ENCODE measurements at regions not wholly inside any gene's neighbourhood (a gene's known extent, or its start where the extent isn't known, plus 50 kb on each side); places are given as distances from the start of the nearest gene placed in this dataset.

- Histone ChIP-seq H3K4me2 (replicated peaks; ENCODE audit: low read depth, low read length, poor library complexity, severe bottlenecking) (no peak overlapping the region), H4K20me1 (ENCODE audit: control insufficient read depth, insufficient read depth, low read length, poor library complexity, severe bottlenecking) (no peaks in the 10 kb centered on the region), H2AFZ (ENCODE audit: insufficient read depth, low read depth, low read length, poor library complexity, severe bottlenecking) (no peak overlapping the region), H3K9me3 (ENCODE audit: control extremely low read depth in 1 of 3, control insufficient read depth in 2 of 3, insufficient read depth in 1 of 3, low read length in 2 of 3) (peaks cover 0 to 9% (median 2%) of the 10 kb centered on the region in 3 donors), H3K27ac (ENCODE audit: low read length in 2 of 2) (no peak overlapping the region), H3K4me1 (ENCODE audit: control insufficient read depth in 2 of 2, insufficient read depth in 2 of 2, low read length in 2 of 2) (no peaks in the 10 kb centered on the region), H3K27me3 (replicated peaks in 1 of 4; ENCODE audit: control extremely low read depth in 1 of 4, control insufficient read depth in 3 of 4, insufficient read depth in 4 of 4, low read length in 3 of 4) (no peaks in the 10 kb centered on the region), H3K36me3 (replicated peaks in 1 of 2; ENCODE audit: control extremely low read depth in 1 of 2, control insufficient read depth in 1 of 2, extremely low read depth in 1 of 2, insufficient read depth in 2 of 2, low read length in 1 of 2) (no peaks in the 10 kb centered on the region), H3K4me3 (ENCODE audit: control extremely low read depth in 1 of 5, extremely low read depth in 1 of 5, insufficient read depth in 1 of 5, low read depth in 2 of 5, low read length in 4 of 5) (no peak overlapping the region), H3K79me2 (ENCODE audit: control insufficient read depth, insufficient read depth, low read length) (no peaks in the 10 kb centered on the region), H3K9ac (ENCODE audit: low read length) (no peak overlapping the region)
- Mint-ChIP-seq H3K27me3 (no peaks in the 10 kb centered on the region), H3K9me3 (ENCODE audit: insufficient read depth) (peaks cover 12% of the 10 kb centered on the region), H3K4me3 (no peak overlapping the region), H3K4me1 (no peaks in the 10 kb centered on the region), H3K27ac (no peak overlapping the region)
- intact Hi-C loops (cut with micrococcal nuclease): no loop called here
- ChIA-PET POLR2A (no interaction called here), CTCF (no interaction called here)
- DNase-seq (no peak), ATAC-seq (ENCODE audit: low read depth) (no peak)
- WGBS (ENCODE audit: insufficient coverage): 90% methylated on average over 5 of the region's 5 CpGs
- TF ChIP-seq CTCF (IDR thresholded peaks at IDR 0.05): no peak
- no peak for TF ChIP-seq EZH2 (IDR thresholded peaks at IDR 0.05; ENCODE audit: borderline replicate concordance, insufficient read depth, low read depth, low read length, poor library complexity, severe bottlenecking)
These were observed 150.1 kb downstream of the MN1 start for GRCh38 chr22:27651486-27651885.

GRCh38 chr22:27654546-27655445 is 146.8 kb downstream of the MN1 start:
- Mint-ChIP-seq H3K27ac (no peak overlapping the region), H3K4me3 (no peak overlapping the region), H3K27me3 (no peaks in the 10 kb centered on the region), H3K9me3 (ENCODE audit: insufficient read depth) (peaks cover 18% of the 10 kb centered on the region), H3K4me1 (no peaks in the 10 kb centered on the region)
- Histone ChIP-seq H3K27me3 (replicated peaks in 1 of 4; ENCODE audit: control extremely low read depth in 1 of 4, control insufficient read depth in 3 of 4, insufficient read depth in 4 of 4, low read length in 3 of 4) (no peaks in the 10 kb centered on the region), H3K4me3 (ENCODE audit: control extremely low read depth in 1 of 5, extremely low read depth in 1 of 5, insufficient read depth in 1 of 5, low read depth in 2 of 5, low read length in 4 of 5) (no peak overlapping the region), H3K27ac (ENCODE audit: low read length in 2 of 2) (no peak overlapping the region), H3K79me2 (ENCODE audit: control insufficient read depth, insufficient read depth, low read length) (no peaks in the 10 kb centered on the region), H3K4me1 (ENCODE audit: control insufficient read depth in 2 of 2, insufficient read depth in 2 of 2, low read length in 2 of 2) (no peaks in the 10 kb centered on the region), H3K9me3 (ENCODE audit: control extremely low read depth in 1 of 3, control insufficient read depth in 2 of 3, insufficient read depth in 1 of 3, low read length in 2 of 3) (peaks cover 0 to 21% (median 11%) of the 10 kb centered on the region in 3 donors), H4K20me1 (ENCODE audit: control insufficient read depth, insufficient read depth, low read length, poor library complexity, severe bottlenecking) (no peaks in the 10 kb centered on the region), H2AFZ (ENCODE audit: insufficient read depth, low read depth, low read length, poor library complexity, severe bottlenecking) (no peak overlapping the region), H3K9ac (ENCODE audit: low read length) (no peak overlapping the region), H3K36me3 (replicated peaks in 1 of 2; ENCODE audit: control extremely low read depth in 1 of 2, control insufficient read depth in 1 of 2, extremely low read depth in 1 of 2, insufficient read depth in 2 of 2, low read length in 1 of 2) (no peaks in the 10 kb centered on the region), H3K4me2 (replicated peaks; ENCODE audit: low read depth, low read length, poor library complexity, severe bottlenecking) (no peak overlapping the region)
- TF ChIP-seq CTCF (IDR thresholded peaks at IDR 0.05) (no peak), EZH2 (IDR thresholded peaks at IDR 0.05; ENCODE audit: borderline replicate concordance, insufficient read depth, low read depth, low read length, poor library complexity, severe bottlenecking) (no peak)
- WGBS (ENCODE audit: insufficient coverage): 68% methylated on average over 6 of the region's 10 CpGs
- no peak for DNase-seq
- ChIA-PET POLR2A (interaction anchor here (0.7 kb wide), 1 partner anchor 44 kb away, joined by 7 read pairs; no protein-coding TSS in a partner anchor), CTCF (no interaction called here)
- ATAC-seq (ENCODE audit: low read depth): no peak
- intact Hi-C loops (cut with micrococcal nuclease): no loop called here
